H9 (cell line): ENCODE measurements at regions not wholly inside any gene's neighbourhood (a gene's known extent, or its start where the extent isn't known, plus 50 kb on each side); places are given as distances from the start of the nearest gene placed in this dataset.

Source experiments
- DNase-seq: peaks from one replicate; pipeline ENCODE4 v3.0.0-alpha.2; 2017
- H2AFZ ChIP-seq: one replicate; pipeline ENCODE4 v1.6.1; 2013; ENCODE audit warnings: mild to moderate bottlenecking, low read length, control low read depth, moderate library complexity
- H2AK5ac ChIP-seq: 2 replicates; pipeline ENCODE4 v1.6.1; 2013; ENCODE audit warnings: low read length, control low read depth, mixed read lengths; ENCODE audit not compliant: insufficient read length
- H2BK120ac ChIP-seq: one replicate; pipeline ENCODE4 v1.6.1; 2013; ENCODE audit warnings: low read depth, mild to moderate bottlenecking, low read length, control low read depth, inconsistent platforms; ENCODE audit not compliant: poor library complexity, severe bottlenecking
- H2BK12ac ChIP-seq: 2 replicates; pipeline ENCODE4 v1.6.1; 2013; ENCODE audit warnings: low read length, control low read depth, mixed read lengths, low read depth; ENCODE audit not compliant: insufficient read length
- H2BK15ac ChIP-seq: 2 replicates; pipeline ENCODE4 v1.6.1; 2013; ENCODE audit warnings: low read depth, low read length, control low read depth
- H2BK20ac ChIP-seq: one replicate; pipeline ENCODE4 v1.6.1; 2013; ENCODE audit warnings: low read depth, mild to moderate bottlenecking, low read length, control low read depth, inconsistent platforms; ENCODE audit not compliant: poor library complexity, severe bottlenecking
- H2BK5ac ChIP-seq: 2 replicates; pipeline ENCODE4 v1.6.1; 2013; ENCODE audit warnings: low read length, control low read depth, mixed read lengths; ENCODE audit not compliant: insufficient read length
- H3K14ac ChIP-seq: 2 replicates; pipeline ENCODE4 v1.6.1; 2013; ENCODE audit warnings: low read length, control low read depth; ENCODE audit not compliant: insufficient read depth
- H3K18ac ChIP-seq: 2 replicates; pipeline ENCODE4 v1.6.1; 2013; ENCODE audit warnings: low read depth, mild to moderate bottlenecking, mixed read lengths, low read length, control low read depth; ENCODE audit not compliant: insufficient read length
- H3K23ac ChIP-seq: 2 replicates; pipeline ENCODE4 v1.6.1; 2013; ENCODE audit warnings: low read length, control low read depth, mixed read lengths, low read depth; ENCODE audit not compliant: insufficient read length
- H3K23me2 ChIP-seq: 2 replicates; pipeline ENCODE4 v1.6.1; 2013; ENCODE audit warnings: low read depth, mild to moderate bottlenecking, mixed read lengths, low read length, control low read depth; ENCODE audit not compliant: insufficient read length, poor library complexity, severe bottlenecking
- H3K27ac ChIP-seq: 2 replicates; pipeline ENCODE4 v1.5.1; 2013; ENCODE audit warnings: low read length, control low read depth, mixed read lengths, low read depth; ENCODE audit not compliant: insufficient read length
- H3K27me3 ChIP-seq: 2 replicates; pipeline ENCODE4 v1.6.1; 2013; ENCODE audit warnings: low read length, control low read depth, inconsistent platforms; ENCODE audit not compliant: insufficient read depth
- H3K4ac ChIP-seq: 2 replicates; pipeline ENCODE4 v1.6.1; 2013; ENCODE audit warnings: low read depth, mild to moderate bottlenecking, control low read depth, inconsistent platforms, low read length, moderate library complexity
- H3K4me1 ChIP-seq: 2 replicates; pipeline ENCODE4 v1.6.1; 2013; ENCODE audit warnings: low read length, control low read depth, inconsistent platforms; ENCODE audit not compliant: insufficient read depth
- H3K4me2 ChIP-seq: 2 replicates; pipeline ENCODE4 v1.6.1; 2013; ENCODE audit warnings: low read length, control low read depth, mixed read lengths; ENCODE audit not compliant: insufficient read length, insufficient read depth
- H3K56ac ChIP-seq: 2 replicates; pipeline ENCODE4 v1.6.1; 2013; ENCODE audit warnings: low read depth, mild to moderate bottlenecking, mixed read lengths, low read length, control low read depth; ENCODE audit not compliant: insufficient read length
- H3K79me1 ChIP-seq: 2 replicates; pipeline ENCODE4 v1.6.1; 2013; ENCODE audit warnings: low read depth, mild to moderate bottlenecking, moderate library complexity, low read length, control low read depth, inconsistent platforms; ENCODE audit not compliant: insufficient read depth, poor library complexity, severe bottlenecking
- H3K79me2 ChIP-seq: 2 replicates; pipeline ENCODE4 v1.6.1; 2013; ENCODE audit warnings: low read length, control low read depth, inconsistent platforms; ENCODE audit not compliant: insufficient read depth
- H3K9ac ChIP-seq: 2 replicates; pipeline ENCODE4 v1.6.1; 2013; ENCODE audit warnings: low read length, control low read depth, mixed read lengths; ENCODE audit not compliant: insufficient read length; ENCODE audit errors: extremely low read depth
- H3K9me3 ChIP-seq: one replicate; pipeline ENCODE4 v1.6.1; 2013; ENCODE audit warnings: low read depth, low read length, inconsistent platforms; ENCODE audit not compliant: control insufficient read depth
- H3T11ph ChIP-seq: one replicate; pipeline ENCODE4 v1.6.1; 2013; ENCODE audit warnings: mild to moderate bottlenecking, low read length, control low read depth, inconsistent platforms
- H4K20me1 ChIP-seq: one replicate; pipeline ENCODE4 v1.6.1; 2013; ENCODE audit not compliant: control insufficient read depth, insufficient read length, insufficient read depth
- H4K5ac ChIP-seq: 2 replicates; pipeline ENCODE4 v1.6.1; 2013; ENCODE audit warnings: low read depth, mild to moderate bottlenecking, mixed read lengths, low read length, control low read depth; ENCODE audit not compliant: insufficient read length
- H4K8ac ChIP-seq: replicated peaks from 2 replicates; pipeline ENCODE4 v1.6.1; 2013; ENCODE audit warnings: low read length, control low read depth, mixed read lengths, low read depth; ENCODE audit not compliant: insufficient read length
- H4K91ac ChIP-seq: 2 replicates; pipeline ENCODE4 v1.6.1; 2013; ENCODE audit warnings: low read depth, mild to moderate bottlenecking, moderate library complexity, mixed read lengths, low read length, control low read depth; ENCODE audit not compliant: insufficient read length
- H3K27ac Mint-ChIP-seq, 3 experiments: 2 replicates in 2 of 3; 3 replicates in 1 of 3; pipeline ENCODE4 v1.8.0; 2020 to 2021; ENCODE audit warnings: mixed read lengths in 3 of 3, mild to moderate bottlenecking in 1 of 3, moderate library complexity in 1 of 3
- H3K27me3 Mint-ChIP-seq: 2 replicates; pipeline ENCODE4 v1.8.0; 2021; ENCODE audit warnings: low read depth, mild to moderate bottlenecking, moderate library complexity, mixed read lengths
- H3K36me3 Mint-ChIP-seq, 3 experiments: 2 replicates in 2 of 3; 3 replicates in 1 of 3; pipeline ENCODE4 v1.8.0; 2020 to 2021; ENCODE audit warnings: low read depth in 3 of 3, mixed read lengths in 3 of 3; ENCODE audit not compliant: insufficient read depth in 1 of 3
- H3K4me1 Mint-ChIP-seq, 2 experiments: 2 replicates each; pipeline ENCODE4 v1.8.0; 2020; ENCODE audit warnings: mixed read lengths in 2 of 2
- H3K4me3 Mint-ChIP-seq, 2 experiments: 2 replicates in 1 of 2; 3 replicates in 1 of 2; pipeline ENCODE4 v1.8.0; 2020 to 2021; ENCODE audit warnings: mild to moderate bottlenecking in 2 of 2, mixed read lengths in 2 of 2, moderate library complexity in 1 of 2
- H3K9me3 Mint-ChIP-seq, 2 experiments: 2 replicates in 1 of 2; 3 replicates in 1 of 2; pipeline ENCODE4 v1.8.0; 2020; ENCODE audit warnings: mild to moderate bottlenecking in 2 of 2, mixed read lengths in 2 of 2, moderate library complexity in 1 of 2
- CTCF ChIP-seq: fragments of 200-600 bp; sonication (generic); conservative IDR thresholded peaks from 3 replicates; pipeline ENCODE4 v1.8.0; 2021; ENCODE audit warnings: antibody characterized with exemption, mild to moderate bottlenecking
- WGBS: extraction: QIAGEN DNeasy Blood & Tissue Kit; methylation state at CpG from one replicate; pipeline ENCODE4 v1.1.7; 2013; ENCODE audit warnings: missing lambda C conversion rate, low lambda C conversion rate, mixed read lengths; ENCODE audit not compliant: insufficient read length; ENCODE audit errors: extremely low coverage; 5-methylcytosine and 5-hydroxymethylcytosine counted together

- no peak overlapping the region for H3K27ac Mint-ChIP-seq
- Histone ChIP-seq H3K18ac (no peak overlapping the region), H3K9me3 (no peaks in the 10 kb centered on the region), H3K23me2 (no peaks in the 10 kb centered on the region), H2BK5ac (no peak overlapping the region), H2BK15ac (no peak overlapping the region), H3T11ph (no peak overlapping the region), H3K4me2 (no peak overlapping the region), H3K9ac (no peak overlapping the region), H3K79me1 (no peaks in the 10 kb centered on the region), H2AFZ (no peak overlapping the region), H3K27me3 (no peaks in the 10 kb centered on the region), H3K23ac (no peak overlapping the region), H4K5ac (no peak overlapping the region), H4K20me1 (no peaks in the 10 kb centered on the region), H3K27ac (no peak overlapping the region), H2AK5ac (no peak overlapping the region), H2BK120ac (no peak overlapping the region), H4K8ac (no peak overlapping the region), H3K4me1 (no peaks in the 10 kb centered on the region), H3K14ac (no peak overlapping the region), H2BK12ac (no peak overlapping the region), H2BK20ac (no peak overlapping the region), H4K91ac (no peak overlapping the region), H3K56ac (no peak overlapping the region), H3K4ac (no peak overlapping the region), H3K79me2 (no peaks in the 10 kb centered on the region)
- DNase-seq, result no peak
- H3K4me3 Mint-ChIP-seq, result no peak overlapping the region
- H3K9me3 Mint-ChIP-seq, result peaks cover 20 to 25% of the 10 kb centered on the region in 2 experiments
- WGBS, result no CpG with 5 or more reads among the region's 1 CpG
- H3K27me3 Mint-ChIP-seq, result no peaks in the 10 kb centered on the region
- no peak for TF ChIP-seq CTCF
- H3K36me3 Mint-ChIP-seq, result peaks cover 5 to 22% (median 10%) of the 10 kb centered on the region in 3 experiments; a peak in 6 of 7 replicates
- peaks cover 2 to 5% of the 10 kb centered on the region in 2 experiments; a peak in 1 of 4 replicates for H3K4me1 Mint-ChIP-seq
Measured at GRCh38 chr21:18089786-18090185, 154.8 kb upstream of the CHODL start.
